NK-92 (cell line): ENCODE measurements at regions not wholly inside any gene's neighbourhood (a gene's known extent, or its start where the extent isn't known, plus 50 kb on each side); places are given as distances from the start of the nearest gene placed in this dataset.

Source experiments
- DNase-seq: peaks from one replicate; lab custom pipeline; 2025; ENCODE audit not compliant: unreplicated experiment; lab: John Stamatoyannopoulos, UW

DNA sequence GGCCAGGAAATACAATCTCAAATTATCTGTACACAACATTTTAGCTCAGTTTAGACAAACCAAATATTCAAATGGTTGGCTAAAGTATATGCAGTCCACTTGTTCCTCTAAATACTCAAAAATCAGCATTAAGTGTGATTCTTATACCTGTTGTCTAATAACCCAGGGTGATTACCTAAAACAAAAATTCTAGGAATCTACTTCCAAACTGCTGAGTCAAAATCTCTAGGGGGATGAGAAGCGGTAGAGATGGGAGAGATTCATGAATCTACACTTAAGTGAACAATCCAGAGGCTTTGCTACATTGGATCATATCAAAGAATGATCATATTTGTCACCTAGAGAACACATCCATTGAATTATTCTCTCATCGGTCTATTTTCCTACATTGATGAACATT, 420.9 kb upstream of the PKDCC start:
- no peak for DNase-seq

DNA sequence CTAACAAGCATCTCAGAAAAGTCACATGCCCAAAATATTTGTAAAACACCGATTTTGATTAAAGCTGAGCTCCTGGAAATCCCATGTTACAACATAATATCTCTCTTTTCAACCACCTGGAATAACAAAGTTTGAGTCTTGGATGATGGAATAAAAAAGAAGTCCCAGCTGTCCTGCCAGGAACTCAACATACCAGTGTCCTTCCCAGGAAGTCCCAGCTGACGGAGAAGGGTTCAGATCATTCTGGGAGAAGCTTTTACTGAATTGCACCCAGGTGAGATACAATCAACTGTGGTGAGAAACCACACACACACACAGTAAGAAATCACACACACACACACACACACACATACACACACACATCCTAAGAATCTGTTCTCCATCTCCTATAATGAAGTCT, 413.1 kb upstream of the PKDCC start:
- DNase-seq = no peak

DNA sequence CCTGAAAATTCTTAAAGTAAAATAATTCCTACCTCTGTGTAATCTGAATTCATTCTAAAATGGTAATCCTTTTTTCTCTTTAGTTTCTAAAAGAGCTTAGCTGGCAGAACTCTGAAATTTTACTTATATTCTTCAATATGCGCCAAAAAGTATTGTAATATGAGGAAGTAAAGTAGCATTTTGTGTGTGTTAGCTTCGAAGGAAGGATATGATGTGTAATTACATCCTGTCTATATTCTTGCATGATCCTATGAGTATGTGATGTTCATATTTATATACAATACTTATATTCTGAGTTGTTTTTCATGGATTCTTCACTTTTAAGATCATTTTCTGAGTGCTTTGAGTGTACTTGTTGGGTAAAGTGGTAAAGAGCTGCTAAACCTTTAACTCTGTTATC, 402.9 kb upstream of the PKDCC start:
- DNase-seq = no peak

DNA sequence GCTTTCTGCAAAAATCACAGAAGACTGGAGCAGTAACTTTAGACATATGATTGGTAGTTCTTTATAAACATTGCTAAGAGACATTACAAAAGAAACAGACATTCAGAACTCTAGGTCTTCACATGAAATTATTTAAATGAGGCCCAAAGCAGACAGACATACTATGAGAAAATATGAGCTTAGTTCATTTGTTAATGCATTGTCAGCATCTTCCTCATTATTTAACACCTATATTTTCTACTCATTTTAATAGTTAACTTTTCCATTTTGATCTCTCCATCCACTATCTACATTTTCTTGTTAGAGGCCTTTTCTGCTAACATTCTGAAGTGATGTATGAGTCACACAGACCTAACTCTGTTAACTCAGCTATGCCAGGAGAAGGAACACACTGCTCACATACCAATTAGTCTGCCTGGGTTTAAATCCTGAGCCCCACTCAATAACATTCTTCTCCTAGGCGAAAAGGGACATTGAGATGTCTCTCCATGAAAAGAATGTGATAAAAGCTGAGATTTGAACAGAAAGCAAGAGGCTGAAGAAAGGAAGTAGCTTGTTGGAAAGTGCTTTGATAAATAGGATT, 400.3 kb upstream of the PKDCC start:
- no peak for DNase-seq

DNA sequence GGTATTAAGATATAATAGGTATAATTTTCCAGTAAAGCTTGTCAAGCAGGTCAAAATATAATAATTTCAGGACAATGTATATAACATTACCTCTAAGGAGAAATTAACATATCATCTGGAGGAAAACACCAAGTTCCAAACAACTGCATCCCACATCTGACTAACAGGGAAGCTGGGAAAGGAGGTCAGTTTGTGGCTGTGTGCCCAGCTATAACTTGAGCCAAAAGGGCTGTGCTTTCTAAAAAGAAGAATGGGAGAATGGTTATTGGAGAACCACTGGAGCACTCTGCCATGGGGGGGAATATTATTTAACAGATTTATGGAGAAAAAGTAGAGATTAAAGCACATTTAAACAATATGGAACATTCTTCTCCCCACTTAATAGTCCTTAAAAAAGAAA, 390.6 kb upstream of the PKDCC start:
- DNase-seq = no peak

DNA sequence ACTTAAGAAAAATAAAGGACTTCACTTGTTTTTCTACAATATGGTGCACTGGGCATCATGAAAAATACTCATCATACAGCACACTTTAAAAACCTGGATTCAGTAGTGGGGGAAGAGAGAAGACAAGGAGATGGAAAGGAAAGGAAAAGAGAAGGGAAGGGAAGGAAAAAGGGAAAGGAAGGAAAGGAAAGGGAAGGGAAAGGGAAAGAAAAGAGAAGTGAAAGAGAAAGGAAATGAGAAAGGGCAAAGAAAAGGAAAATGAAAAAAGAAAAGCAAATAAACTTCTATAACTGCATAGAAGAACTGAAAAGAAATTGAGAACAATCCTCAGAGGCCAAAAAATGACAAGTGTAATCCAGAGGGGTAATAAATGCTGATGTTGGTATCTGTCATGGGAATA, 388.1 kb upstream of the PKDCC start:
- no peak for DNase-seq

DNA sequence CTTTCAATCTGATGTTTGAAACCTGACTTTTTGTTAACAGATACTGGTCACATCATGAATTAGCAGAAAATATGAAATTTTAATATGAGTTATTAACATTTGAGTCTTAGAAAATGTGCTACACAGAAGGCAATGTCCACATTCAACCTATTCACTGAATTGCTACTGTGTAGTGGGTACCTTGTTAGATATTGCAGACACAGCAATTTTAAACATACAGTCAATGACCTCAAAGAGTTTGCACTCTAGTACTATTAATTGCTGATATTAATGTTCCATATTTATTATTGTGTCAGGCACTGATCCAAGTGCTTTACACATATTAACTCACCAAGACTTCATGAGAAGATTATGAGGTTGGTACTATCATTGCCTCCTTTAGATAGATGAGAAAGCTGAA, 385.4 kb upstream of the PKDCC start:
- DNase-seq = no peak

DNA sequence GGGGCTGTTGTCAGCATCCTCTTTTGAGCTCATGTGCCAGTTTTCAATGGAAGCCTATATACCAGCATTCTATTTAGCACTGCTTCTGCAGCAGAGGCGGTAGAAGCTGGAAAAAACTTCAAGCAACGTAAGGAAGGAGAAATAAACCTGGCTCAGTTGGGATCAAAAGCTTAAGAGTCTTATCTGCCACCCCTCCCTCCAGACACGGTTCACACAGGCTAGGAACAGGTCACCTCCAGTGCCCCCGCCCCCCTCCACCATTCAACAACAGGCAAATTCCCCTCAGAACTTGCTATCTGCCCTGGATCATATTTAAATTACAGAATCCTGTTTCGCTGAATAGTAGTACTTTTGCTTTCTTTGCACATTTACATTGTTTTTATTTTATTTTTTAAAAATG, 384.8 kb upstream of the PKDCC start:
- DNase-seq = no peak

DNA sequence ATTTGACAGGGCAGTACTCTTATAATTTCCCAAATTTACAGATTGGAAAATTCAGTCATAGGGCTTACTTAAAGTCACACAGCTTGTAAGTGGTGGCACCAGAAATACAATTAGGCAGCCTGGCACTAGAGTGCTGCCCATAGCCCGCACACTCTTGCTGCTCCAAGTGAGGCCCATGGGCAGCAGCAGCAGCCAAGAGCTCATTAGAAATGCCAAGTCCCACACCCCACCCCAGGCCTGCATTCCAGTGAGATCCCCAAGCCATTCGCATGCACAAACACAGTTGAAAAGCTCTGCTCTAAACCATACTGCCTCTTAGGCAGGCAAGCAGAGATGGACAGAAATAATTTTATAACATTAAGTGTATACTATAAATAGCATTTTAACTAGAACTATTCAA, 379.3 kb upstream of the PKDCC start:
- DNase-seq = no peak

DNA sequence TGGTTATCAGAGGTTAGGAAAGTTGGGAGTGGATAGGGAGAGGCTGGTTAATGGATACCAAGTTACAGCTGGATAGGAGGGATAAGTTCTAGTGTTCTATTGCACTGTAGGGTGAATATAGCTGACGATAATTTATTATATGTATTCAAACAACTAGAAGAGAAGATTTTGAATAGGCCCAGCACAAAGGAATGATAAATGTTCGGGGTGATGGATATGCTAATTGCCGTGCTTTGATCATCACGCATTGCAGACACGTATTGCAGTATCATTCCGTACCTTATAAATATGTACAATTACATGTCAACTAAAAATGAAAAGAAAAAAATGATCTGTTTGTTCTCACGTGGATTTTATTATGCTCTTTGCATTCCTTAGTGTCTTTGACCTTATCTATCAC, 369.2 kb upstream of the PKDCC start:
- no peak for DNase-seq

DNA sequence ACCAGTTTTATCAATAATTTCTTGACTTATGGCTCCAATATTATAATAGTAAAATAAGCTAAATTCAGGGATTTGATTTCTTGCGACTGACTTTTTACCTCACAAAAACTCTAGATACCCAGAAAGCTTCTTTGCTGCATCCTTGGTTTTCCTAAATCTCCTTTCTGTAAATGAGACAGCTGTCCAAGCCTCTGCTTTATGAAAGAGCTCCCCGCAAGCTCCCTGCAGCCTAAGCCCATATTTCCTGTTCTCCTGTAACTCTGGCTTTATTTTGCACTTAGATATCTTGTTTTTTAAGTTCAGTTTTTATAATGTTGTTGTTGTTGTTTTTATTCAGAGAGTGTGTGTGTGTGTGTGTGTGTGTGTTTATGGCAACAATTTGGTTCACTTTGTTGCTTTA, 361.7 kb upstream of the PKDCC start:
- no peak for DNase-seq

DNA sequence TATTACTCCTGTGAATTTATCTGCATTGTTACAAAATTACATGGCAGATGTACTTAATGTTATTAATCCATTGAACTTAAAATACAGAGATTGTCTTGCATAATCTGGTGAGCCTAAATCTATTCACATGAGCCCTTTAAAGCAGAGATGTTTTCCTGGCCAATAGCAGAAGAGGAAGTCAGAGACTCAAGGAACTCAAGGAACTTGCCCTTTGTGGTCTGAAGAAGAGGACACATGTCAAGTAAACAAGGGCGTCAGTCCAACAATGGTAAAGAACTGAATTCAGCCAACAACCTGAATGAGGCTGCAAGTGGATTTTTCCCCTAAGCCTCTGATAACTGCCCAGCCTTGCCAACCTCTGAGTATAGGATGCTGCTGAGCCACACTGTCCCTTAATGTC, 356.3 kb upstream of the PKDCC start:
- DNase-seq = no peak

DNA sequence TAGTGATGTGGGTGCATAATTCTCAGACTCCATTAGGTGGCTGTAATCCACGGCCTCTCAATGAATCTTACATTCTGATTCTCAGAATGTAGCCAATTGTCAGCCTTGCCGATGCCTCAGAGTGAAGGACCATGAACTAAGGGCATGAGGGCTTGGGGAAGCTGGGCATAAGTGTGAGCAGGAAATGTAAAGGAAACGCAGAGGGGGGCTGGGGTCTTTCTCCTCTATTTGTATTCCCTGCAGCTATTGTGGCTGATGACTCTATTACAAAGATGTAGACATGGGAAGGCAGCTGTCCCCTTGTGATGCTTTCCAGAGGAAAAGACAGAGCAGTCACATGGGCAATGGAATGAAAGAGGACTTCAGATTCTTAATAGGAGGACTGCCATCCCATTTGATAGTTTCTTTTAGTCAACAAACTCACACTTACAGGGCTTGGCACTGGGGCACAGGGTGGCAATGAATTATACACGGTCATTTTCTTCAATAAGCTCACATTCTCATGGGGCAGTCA, 353.2 kb upstream of the PKDCC start:
- DNase-seq = no peak

DNA sequence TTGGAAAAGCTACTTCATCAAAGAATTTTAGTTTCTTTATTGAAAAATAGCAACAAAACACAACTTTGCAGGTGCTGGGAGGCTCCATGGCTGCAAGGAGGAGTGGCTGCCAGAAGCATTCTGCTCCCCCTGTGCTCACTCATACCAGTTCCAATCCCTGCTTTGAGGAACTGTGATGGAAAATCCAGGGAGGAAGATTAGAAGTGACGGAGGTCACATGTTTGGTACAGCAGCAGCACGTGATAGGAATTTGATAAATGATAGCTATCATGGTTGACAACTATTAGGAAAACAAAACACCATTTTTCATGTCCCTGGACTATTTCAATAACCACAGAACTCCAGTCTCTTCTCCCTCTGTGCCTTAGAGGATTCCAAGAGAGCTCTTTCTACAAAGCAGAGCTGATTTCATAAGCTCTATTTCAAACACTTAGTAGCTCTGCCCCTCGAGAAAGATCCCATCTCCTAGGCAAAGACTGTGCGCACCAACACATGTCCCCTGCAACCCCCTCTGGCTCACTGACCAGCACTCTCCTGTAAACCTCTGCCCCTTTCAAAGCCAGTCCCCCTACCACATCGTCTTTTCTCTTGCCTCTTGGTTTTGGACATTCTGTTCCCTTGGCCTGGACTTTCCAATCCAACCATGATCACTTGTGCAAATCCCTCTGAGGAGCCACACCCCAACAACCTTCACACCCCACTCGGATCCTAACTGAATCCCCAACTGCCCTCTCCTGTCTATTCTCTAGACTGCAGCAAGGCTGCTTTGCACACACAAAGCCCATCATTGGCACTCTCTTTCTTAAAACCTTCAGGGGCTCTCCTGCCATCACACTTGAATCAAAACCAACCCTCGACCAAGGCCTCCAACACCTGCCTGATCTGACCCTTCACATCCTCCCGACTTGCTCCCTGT, 352.4 kb upstream of the PKDCC start:
- DNase-seq = no peak

DNA sequence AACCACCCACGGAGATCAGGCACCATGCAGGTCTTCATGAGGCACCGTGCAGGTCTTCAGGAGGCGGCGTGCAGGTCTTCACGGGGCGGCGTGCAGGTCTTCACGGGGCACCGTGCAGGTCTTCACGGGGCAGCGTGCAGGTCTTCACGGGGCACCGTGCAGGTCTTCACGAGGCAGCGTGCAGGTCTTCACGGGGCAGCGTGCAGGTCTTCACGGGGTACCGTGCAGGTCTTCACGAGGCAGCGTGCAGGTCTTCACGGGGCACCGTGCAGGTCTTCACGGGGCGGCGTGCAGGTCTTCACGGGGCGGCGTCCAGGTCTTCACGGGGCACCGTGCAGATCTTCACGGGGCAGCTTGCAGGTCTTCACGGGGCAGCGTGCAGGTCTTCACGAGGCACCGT, 350.4 kb upstream of the PKDCC start:
- no peak for DNase-seq

DNA sequence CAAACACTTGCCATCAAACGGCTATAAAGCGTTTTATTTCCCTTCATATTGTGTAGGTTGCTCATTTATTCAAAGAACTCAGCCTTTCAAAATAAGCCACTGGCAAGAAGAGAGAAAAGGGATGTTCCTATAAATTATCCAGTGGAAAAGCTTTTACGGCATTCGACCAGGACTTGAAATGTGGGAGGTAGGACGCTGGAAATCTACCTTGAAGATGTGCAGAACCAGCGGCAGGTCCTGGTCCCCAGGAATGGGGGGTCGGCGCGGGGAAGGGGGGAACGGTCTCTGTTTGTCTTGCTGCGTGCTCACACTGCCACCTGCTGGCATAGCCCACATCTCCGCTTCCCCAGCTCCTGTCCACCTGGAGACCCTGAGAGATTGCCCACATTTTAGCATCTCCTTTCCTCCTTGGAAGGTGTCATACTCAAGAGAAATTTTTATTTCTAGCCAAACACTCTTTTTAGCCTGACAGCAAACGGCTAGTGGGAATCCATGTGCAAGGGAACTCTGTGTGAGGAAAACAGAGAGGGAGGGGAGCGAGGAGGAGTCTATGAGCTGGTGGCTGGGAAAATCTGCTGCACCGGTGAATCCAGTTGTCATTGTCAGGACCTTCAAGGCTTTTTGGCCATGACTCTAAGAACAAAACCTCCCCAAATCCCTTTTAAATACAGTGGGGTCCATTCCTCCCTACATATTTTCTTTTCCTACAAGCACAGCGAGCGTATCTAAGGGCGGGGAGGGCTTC, 349.0 kb upstream of the PKDCC start:
- DNase-seq = no peak

DNA sequence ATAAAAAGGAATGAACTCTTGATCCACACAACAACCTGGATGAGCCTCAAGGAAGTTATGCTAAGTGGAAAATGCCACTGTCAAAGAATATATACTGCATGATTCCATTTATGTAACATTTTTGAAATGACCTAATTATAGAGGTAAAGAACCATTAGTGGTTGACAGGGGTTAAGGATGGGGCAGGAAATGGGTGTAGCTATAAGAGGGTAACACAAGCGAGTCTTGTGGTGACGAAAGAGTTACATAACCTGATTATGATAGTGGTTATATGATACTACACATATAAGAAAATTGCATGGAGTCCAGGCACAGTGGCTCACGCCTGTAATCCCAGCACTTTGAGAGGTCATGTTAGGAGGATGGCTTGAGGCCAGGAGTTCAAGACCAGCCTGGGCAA, 346.6 kb upstream of the PKDCC start:
- DNase-seq = no peak

DNA sequence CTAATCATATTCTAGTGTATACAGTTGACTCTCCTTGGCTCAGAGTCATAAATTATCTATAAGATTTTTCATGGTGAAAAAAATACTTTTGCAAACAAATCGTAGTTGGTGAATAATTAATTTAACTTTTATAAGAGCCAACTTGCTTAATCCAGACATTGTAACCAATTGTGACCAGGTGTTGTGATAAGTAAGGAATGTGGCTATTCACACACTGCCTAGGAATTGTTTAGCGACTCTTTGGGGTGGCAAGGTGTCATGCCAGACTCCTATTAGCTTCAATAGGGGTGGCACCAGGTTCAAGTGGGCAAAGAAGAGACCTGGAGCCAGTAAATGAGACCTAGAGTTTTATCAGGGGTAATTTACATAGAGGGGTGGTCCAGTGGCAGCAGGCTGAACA, 344.7 kb upstream of the PKDCC start:
- no peak for DNase-seq

DNA sequence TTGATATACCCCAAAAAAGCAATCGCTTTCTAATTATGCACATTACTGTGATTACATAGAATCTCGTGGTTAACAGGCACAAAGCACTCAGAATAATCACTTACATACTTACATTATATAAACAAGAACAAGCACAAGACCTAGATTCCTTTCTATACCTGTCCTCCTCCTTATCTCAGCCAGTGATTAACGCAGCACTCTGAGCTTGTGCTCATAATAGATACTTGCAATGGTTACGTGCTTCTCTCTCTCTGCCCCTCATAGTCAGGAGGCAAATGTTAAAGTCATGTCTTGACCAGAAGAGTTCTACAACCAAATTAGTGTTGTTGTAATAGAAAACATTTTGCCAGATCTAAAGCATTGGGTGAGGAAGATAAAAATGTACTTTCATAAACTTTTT, 342.2 kb upstream of the PKDCC start:
- DNase-seq = no peak

DNA sequence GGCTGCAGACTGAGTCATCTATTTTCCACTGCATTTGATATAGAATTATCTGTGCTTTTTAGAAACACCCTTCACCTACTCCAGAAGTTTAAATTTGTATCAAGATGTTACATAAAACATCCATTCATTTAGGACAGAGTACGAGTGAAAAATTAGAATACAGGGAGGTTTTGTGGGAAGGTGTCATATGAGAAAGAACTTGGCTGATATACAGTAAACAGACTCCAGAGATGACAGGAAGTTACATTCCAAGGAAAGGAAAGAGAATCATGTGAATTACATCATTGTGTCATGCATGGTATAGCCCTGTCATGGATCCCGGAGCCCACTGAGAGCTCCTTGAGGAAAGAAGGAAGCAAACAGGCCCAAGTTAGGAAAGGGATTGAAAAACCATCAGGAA, 341.5 kb upstream of the PKDCC start:
- no peak for DNase-seq

DNA sequence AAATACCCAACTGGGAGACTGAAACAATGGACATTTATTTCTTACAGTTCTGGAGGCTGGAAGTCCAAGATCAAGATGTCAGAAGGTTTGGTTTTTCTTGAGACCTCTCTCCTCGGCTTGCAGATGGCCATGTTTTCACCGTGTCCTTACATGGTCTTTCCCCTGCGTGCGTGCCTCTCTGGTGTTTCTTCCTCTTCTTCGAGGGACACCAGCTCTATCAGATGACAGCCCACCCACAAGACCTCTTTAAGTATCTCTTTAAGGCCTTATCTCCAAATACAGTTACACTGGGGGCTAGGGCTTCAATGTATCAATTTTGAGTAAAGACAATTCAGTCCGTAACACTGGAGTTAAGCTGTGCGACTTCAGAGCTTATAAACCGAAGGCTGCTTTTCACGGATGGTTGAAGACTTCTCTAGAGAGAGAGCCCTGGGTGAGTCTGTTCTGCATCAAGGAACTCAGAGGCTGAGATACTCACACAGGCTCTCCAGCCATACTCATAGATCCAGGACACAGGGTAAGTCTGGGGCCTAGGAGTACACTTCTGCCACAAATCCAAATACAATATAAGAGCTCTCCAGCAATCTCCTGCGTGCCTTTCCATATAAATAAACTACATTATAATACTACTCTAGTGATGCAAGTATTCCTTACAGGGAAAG, 339.9 kb upstream of the PKDCC start:
- no peak for DNase-seq
